Stimulated activated CD4-positive, alpha-beta T cell treated with anti-CD3 and anti-CD28 coated beads, TNF-alpha, amount 100 ng/mL, for 48 hours (primary cell): ENCODE measurements at regions not wholly inside any gene's neighbourhood (a gene's known extent, or its start where the extent isn't known, plus 50 kb on each side); places are given as distances from the start of the nearest gene placed in this dataset.

Experiments
- DNase-seq, 3 donors: peaks; one replicate each; pipeline ENCODE4 v3.0.0-alpha.2; 2020; ENCODE audit warnings: low read depth in 3 of 3

- DNase-seq = no peak
Measured at GRCh38 chr14:82046512-82047226, 513.0 kb upstream of the SEL1L start.

- DNase-seq = no peak
Measured at GRCh38 chr14:82047777-82048470, 514.3 kb upstream of the SEL1L start.

- no peak for DNase-seq
Measured at GRCh38 chr14:82052778-82053177, 519.1 kb upstream of the SEL1L start.

- DNase-seq = no peak
Measured at GRCh38 chr14:82055515-82056115, 522.0 kb upstream of the SEL1L start.

GRCh38 chr14:82060219-82060618, 526.6 kb upstream of the SEL1L start:
- no peak for DNase-seq

- DNase-seq = no peak
Measured at GRCh38 chr14:82067221-82067875, 533.7 kb upstream of the SEL1L start.

GRCh38 chr14:82070040-82070439, 536.4 kb upstream of the SEL1L start:
- DNase-seq = no peak

GRCh38 chr14:82070753-82071152, 537.1 kb upstream of the SEL1L start:
- DNase-seq = no peak

- no peak for DNase-seq
Measured at GRCh38 chr14:82073547-82073946, 539.9 kb upstream of the SEL1L start.

GRCh38 chr14:82075566-82075965, 541.9 kb upstream of the SEL1L start:
- DNase-seq = no peak

GRCh38 chr14:82079553-82079952, 545.9 kb upstream of the SEL1L start:
- DNase-seq = no peak

- DNase-seq = no peak
Measured at GRCh38 chr14:82080370-82080769, 546.7 kb upstream of the SEL1L start.

- DNase-seq = no peak
Measured at GRCh38 chr14:82084813-82085212, 551.2 kb upstream of the SEL1L start.

- no peak for DNase-seq
Measured at GRCh38 chr14:82091097-82091496, 557.4 kb upstream of the SEL1L start.

GRCh38 chr14:82094829-82095345, 561.2 kb upstream of the SEL1L start:
- DNase-seq = no peak

GRCh38 chr14:82104013-82104412, 570.4 kb upstream of the SEL1L start:
- no peak for DNase-seq

- DNase-seq = no peak
Measured at GRCh38 chr14:82112210-82112839, 578.7 kb upstream of the SEL1L start.

GRCh38 chr14:82113007-82113406, 579.4 kb upstream of the SEL1L start:
- no peak for DNase-seq

GRCh38 chr14:82113710-82114109, 580.1 kb upstream of the SEL1L start:
- DNase-seq = no peak

GRCh38 chr14:82116721-82117120, 583.1 kb upstream of the SEL1L start:
- DNase-seq = no peak

- no peak for DNase-seq
Measured at GRCh38 chr14:82122655-82123054, 589.0 kb upstream of the SEL1L start.

- no peak for DNase-seq
Measured at GRCh38 chr14:82124511-82124910, 590.9 kb upstream of the SEL1L start.
